Keratinocyte (primary cell): ENCODE measurements at regions not wholly inside any gene's neighbourhood (a gene's known extent, or its start where the extent isn't known, plus 50 kb on each side); places are given as distances from the start of the nearest gene placed in this dataset.

Experiments used
- DNase-seq: peaks from one replicate; pipeline ENCODE4 v3.0.0-alpha.2; 2011; ENCODE audit warnings: low read depth, missing footprints, low spot score
- FAIRE-seq: peaks from 2 replicates; lab custom pipeline; 2011; peaks lifted over from hg19 to GRCh38; lab: Jason Lieb, UNC
- H2AFZ ChIP-seq: 2 replicates; pipeline ENCODE4 v1.6.0; 2012; ENCODE audit warnings: low read length, control low read depth, inconsistent platforms; ENCODE audit not compliant: control insufficient read depth
- H3K27ac ChIP-seq: 2 replicates; pipeline ENCODE4 v1.5.1; 2011; ENCODE audit warnings: low read length; ENCODE audit not compliant: control insufficient read depth, insufficient read depth
- H3K27me3 ChIP-seq: 3 replicates; pipeline ENCODE4 v1.6.0; 2011; ENCODE audit warnings: low read length; ENCODE audit not compliant: control insufficient read depth, insufficient read depth; ENCODE audit errors: extremely low read depth
- H3K36me3 ChIP-seq, 2 experiments: 2 replicates in 1 of 2; 3 replicates in 1 of 2; pipeline ENCODE4 v1.5.1; 2011; ENCODE audit warnings: low read length in 2 of 2, mild to moderate bottlenecking in 1 of 2; ENCODE audit not compliant: control insufficient read depth in 2 of 2, insufficient read depth in 2 of 2; ENCODE audit errors: extremely low read depth in 1 of 2
- H3K4me1 ChIP-seq: 3 replicates; pipeline ENCODE4 v1.5.1; 2011; ENCODE audit warnings: low read length; ENCODE audit not compliant: control insufficient read depth, insufficient read depth; ENCODE audit errors: extremely low read depth
- H3K4me2 ChIP-seq: 3 replicates; pipeline ENCODE4 v1.6.0; 2011; ENCODE audit warnings: low read depth, low read length; ENCODE audit not compliant: control insufficient read depth, insufficient read depth; ENCODE audit errors: extremely low read depth
- H3K4me3 ChIP-seq, 3 experiments: fragments of 200-600 bp in 1 of 3; sonication (generic) in 1 of 3; 2 replicates in 2 of 3; 3 replicates in 1 of 3; pipeline ENCODE4 v1.5.1; 2011 to 2016; ENCODE audit warnings: low read length in 3 of 3, mild to moderate bottlenecking in 3 of 3, control low read depth in 2 of 3, inconsistent platforms in 1 of 3, low read depth in 1 of 3, mixed read lengths in 1 of 3, mixed run types in 1 of 3, moderate library complexity in 1 of 3; ENCODE audit not compliant: control insufficient read depth in 2 of 3, insufficient read depth in 2 of 3; ENCODE audit errors: extremely low read depth in 1 of 3
- H3K79me2 ChIP-seq: 2 replicates; pipeline ENCODE4 v1.6.0; 2012; ENCODE audit warnings: low read length; ENCODE audit not compliant: control insufficient read depth, insufficient read depth
- H3K9ac ChIP-seq: 3 replicates; pipeline ENCODE4 v1.6.0; 2011; ENCODE audit warnings: low read length; ENCODE audit not compliant: control insufficient read depth, insufficient read depth; ENCODE audit errors: extremely low read depth
- H3K9me1 ChIP-seq: 3 replicates; pipeline ENCODE4 v1.6.0; 2011; ENCODE audit warnings: low read length; ENCODE audit not compliant: control insufficient read depth, insufficient read depth; ENCODE audit errors: extremely low read depth
- H3K9me3 ChIP-seq: 2 replicates; pipeline ENCODE4 v1.5.1; 2012; ENCODE audit warnings: low read depth, low read length; ENCODE audit not compliant: control insufficient read depth
- H4K20me1 ChIP-seq: 3 replicates; pipeline ENCODE4 v1.6.0; 2011; ENCODE audit warnings: low read length; ENCODE audit not compliant: control insufficient read depth, insufficient read depth; ENCODE audit errors: extremely low read depth
- CTCF ChIP-seq, 3 experiments: IDR thresholded peaks in 1 of 3; conservative IDR thresholded peaks in 1 of 3; optimal IDR thresholded peaks in 1 of 3; 2 replicates in 2 of 3; 3 replicates in 1 of 3; pipeline versions ENCODE3 to v1.5.1; 2011; ENCODE audit warnings: low read length in 3 of 3, mild to moderate bottlenecking in 3 of 3, moderate library complexity in 2 of 3, control low read depth in 1 of 3, inconsistent platforms in 1 of 3; ENCODE audit not compliant: insufficient read depth in 2 of 3; ENCODE audit errors: extremely low read depth in 1 of 3
- EZH2 ChIP-seq: IDR thresholded peaks from one replicate; pipeline ENCODE4 v1.6.1; 2012; ENCODE audit warnings: inconsistent platforms, mild to moderate bottlenecking, low read length, moderate library complexity
- dilution Hi-C: fragments of 300-500 bp; cut with MboI; formaldehyde crosslinking; loops from one replicate; pipeline ENCODE4 v1.7.0; 2020; ENCODE audit warnings: low sequenced_read_pairs; ENCODE audit not compliant: extremely low pct_ligation_motif_present

- dilution Hi-C loops: no loop called here
- Histone ChIP-seq H3K4me3 (no peak overlapping the region), H3K27ac (no peak overlapping the region), H3K9me3 (no peaks in the 10 kb centered on the region), H4K20me1 (no peaks in the 10 kb centered on the region), H3K4me2 (no peak overlapping the region), H2AFZ (no peak overlapping the region), H3K9ac (no peak overlapping the region), H3K4me1 (no peaks in the 10 kb centered on the region), H3K79me2 (no peaks in the 10 kb centered on the region), H3K36me3 (no peaks in the 10 kb centered on the region), H3K27me3 (no peaks in the 10 kb centered on the region), H3K9me1 (no peaks in the 10 kb centered on the region)
- no peak for TF ChIP-seq CTCF (optimal IDR thresholded peaks at IDR 0.05 in 1 of 3, IDR thresholded peaks at IDR 0.05 in 1 of 3, conservative IDR thresholded peaks at IDR 0.05 in 1 of 3; ENCODE audit: extremely low read depth in 1 of 3, insufficient read depth in 2 of 3, low read length in 3 of 3)
- no peak for TF ChIP-seq EZH2
- FAIRE-seq (no peak), DNase-seq (no peak)
Observed at GRCh38 chr13:88945793-88946192, 1274.6 kb downstream of the SLITRK5 start.

GRCh38 chr13:88948501-88948900 is 1277.3 kb downstream of the SLITRK5 start:
- Histone ChIP-seq H3K79me2 (no peaks in the 10 kb centered on the region), H3K9ac (no peak overlapping the region), H3K9me3 (no peaks in the 10 kb centered on the region), H3K9me1 (no peaks in the 10 kb centered on the region), H2AFZ (no peak overlapping the region), H3K4me3 (no peak overlapping the region), H3K27ac (no peak overlapping the region), H3K36me3 (no peaks in the 10 kb centered on the region), H4K20me1 (no peaks in the 10 kb centered on the region), H3K4me1 (no peaks in the 10 kb centered on the region), H3K27me3 (no peaks in the 10 kb centered on the region), H3K4me2 (no peak overlapping the region)
- dilution Hi-C loops: no loop called here
- TF ChIP-seq CTCF (optimal IDR thresholded peaks at IDR 0.05 in 1 of 3, IDR thresholded peaks at IDR 0.05 in 1 of 3, conservative IDR thresholded peaks at IDR 0.05 in 1 of 3; ENCODE audit: extremely low read depth in 1 of 3, insufficient read depth in 2 of 3, low read length in 3 of 3) (no peak), EZH2 (no peak)
- FAIRE-seq (no peak), DNase-seq (no peak)
